ENCODE measurements at regions not wholly inside any gene's neighbourhood (a gene's known extent, or its start where the extent isn't known, plus 50 kb on each side); places are given as distances from the start of the nearest gene placed in this dataset.

DNA sequence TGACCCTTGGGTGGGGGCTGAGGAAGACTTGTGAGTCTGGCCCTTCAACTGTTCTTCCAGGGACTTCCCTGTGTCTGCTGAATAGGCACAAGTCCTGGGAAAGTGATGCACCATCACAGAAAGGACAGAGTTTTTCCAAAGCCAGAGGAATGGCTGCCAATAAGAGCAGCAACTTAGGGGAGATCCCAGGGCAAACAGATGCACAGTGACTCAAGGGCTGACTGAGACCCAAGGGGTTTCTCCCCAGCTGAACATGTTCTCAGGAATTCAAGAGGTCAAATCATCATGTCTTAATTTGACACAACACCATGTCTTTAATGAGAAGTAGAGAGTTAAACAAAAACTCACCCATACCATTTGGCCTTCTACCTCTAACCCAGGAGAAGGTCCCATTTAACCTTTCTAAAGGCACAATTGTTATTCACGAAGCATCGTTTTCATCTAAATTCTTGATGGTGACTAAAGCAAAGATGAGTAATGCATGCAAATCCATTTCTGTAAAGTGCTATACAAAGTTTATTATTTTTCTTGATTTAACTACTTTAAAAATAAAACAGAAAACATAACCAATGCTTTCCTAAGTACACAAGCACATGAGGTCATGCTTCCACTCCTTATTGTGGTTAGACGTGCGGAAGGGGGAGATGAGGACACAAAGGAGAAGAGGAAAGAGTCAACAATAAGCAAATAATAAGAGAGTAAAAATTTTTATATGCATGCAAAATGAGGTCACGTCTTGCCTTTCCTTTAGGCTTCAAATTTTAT lies 324.1 kb downstream of the PLK2 start:
- TF ChIP-seq CTCF (IDR thresholded peaks at IDR 0.05) (no peak), ZFX (IDR thresholded peaks at IDR 0.05; ENCODE audit: borderline replicate concordance) (no peak)

Data from 22Rv1 (cell line).